Gastrocnemius medialis (tissue), 4 donors: ENCODE measurements at regions not wholly inside any gene's neighbourhood (a gene's known extent, or its start where the extent isn't known, plus 50 kb on each side); places are given as distances from the start of the nearest gene placed in this dataset.

Experiments used
- ATAC-seq, 2 donors: fragments of 150-250 bp; one replicate each; pipeline ENCODE4 v1.9.1; 2016
- DNase-seq, 2 donors: peaks; one replicate each; pipeline ENCODE4 v3.0.0-alpha.2; 2019
- H3K27ac ChIP-seq, 4 donors: fragments of 200-600 bp; sonication (generic); 1 replicate in 1 of 4; 2 replicates in 3 of 4; pipeline ENCODE4 v1.5.1; 2016 to 2018; ENCODE audit warnings: mild to moderate bottlenecking in 2 of 4, moderate library complexity in 1 of 4
- H3K27me3 ChIP-seq, 3 donors: fragments of 200-600 bp; sonication (generic) in 2 of 3; 1 replicate in 1 of 3; 2 replicates in 2 of 3; pipeline versions ENCODE4 v1.5.1 to v1.6.0; 2016 to 2019; ENCODE audit warnings: mild to moderate bottlenecking in 1 of 3, moderate library complexity in 1 of 3
- H3K36me3 ChIP-seq, 2 donors: fragments of 200-600 bp; sonication (generic) in 1 of 2; one replicate each; pipeline ENCODE4 v1.5.1; 2017 to 2018
- H3K4me1 ChIP-seq, 2 donors: fragments of 200-600 bp; sonication (generic) in 1 of 2; one replicate each; pipeline ENCODE4 v1.5.1; 2016 to 2017; ENCODE audit warnings: mild to moderate bottlenecking in 2 of 2
- H3K4me3 ChIP-seq, 4 donors: fragments of 200-600 bp; sonication (generic) in 3 of 4; 1 replicate in 1 of 4; 2 replicates in 3 of 4; pipeline ENCODE4 v1.5.1; 2016 to 2019; ENCODE audit warnings: mild to moderate bottlenecking in 2 of 4
- H3K9me3 ChIP-seq, 3 donors: fragments of 200-600 bp; sonication (generic) in 2 of 3; 1 replicate in 1 of 3; 2 replicates in 2 of 3; pipeline ENCODE4 v1.5.1; 2016 to 2019
- POLR2A ChIP-seq, 2 donors: fragments of 450-650 bp; IDR thresholded peaks; one replicate each; pipeline ENCODE4 v1.6.1; 2017; ENCODE audit warnings: antibody characterized with exemption in 2 of 2, mild to moderate bottlenecking in 2 of 2, moderate library complexity in 2 of 2
- in situ Hi-C, 4 donors: fragments of 200-750 bp; cut with MboI; loops; one replicate each; pipeline versions ENCODE4 v1.15.0 to v1.8.0; 2017; ENCODE audit warnings: low sequenced_read_pairs in 4 of 4
- intact Hi-C: fragments of 100-400 bp; cut with DNase I; formaldehyde crosslinking; loops from one replicate; pipeline ENCODE4 v1.15.1; 2023; ENCODE audit warnings: low total_unique reads
- TF ChIP-seq, protein P1 (sequence below), 5 experiments: fragments of 450-650 bp in 3 of 5; fragments of 200-600 bp in 2 of 5; sonication (generic) in 2 of 5; IDR thresholded peaks in 4 of 5; conservative IDR thresholded peaks in 1 of 5; 1 replicate in 4 of 5; 2 replicates in 1 of 5; pipeline ENCODE4 v1.5.1; 2016 to 2019; ENCODE audit warnings: antibody characterized with exemption in 5 of 5, mild to moderate bottlenecking in 3 of 5, moderate library complexity in 3 of 5

DNA sequence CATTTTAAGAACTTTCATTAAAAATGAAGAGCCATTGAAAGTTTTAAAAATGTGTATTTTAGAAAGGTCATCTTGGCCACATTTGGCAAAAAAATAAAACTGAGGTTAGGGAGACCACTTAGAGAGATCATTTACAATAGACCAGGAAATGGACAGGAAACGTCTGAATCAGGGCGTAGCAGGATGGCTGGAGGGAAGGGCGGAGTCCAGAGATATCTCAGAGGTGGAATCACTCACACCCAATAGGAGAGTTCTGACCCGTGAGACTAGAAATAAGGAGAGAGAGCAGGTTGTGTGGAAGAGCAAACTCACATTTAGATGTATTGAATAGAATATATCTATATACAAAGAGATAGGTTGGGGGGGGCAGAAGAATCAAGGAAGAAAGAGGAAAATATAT, 373.4 kb downstream of the METTL4 start:
- Histone ChIP-seq H3K4me3 (no peak overlapping the region), H3K9me3 (no peaks in the 10 kb centered on the region), H3K4me1 (no peaks in the 10 kb centered on the region), H3K27me3 (no peaks in the 10 kb centered on the region), H3K36me3 (no peaks in the 10 kb centered on the region), H3K27ac (no peak overlapping the region)
- intact Hi-C loops (no loop called here), in situ Hi-C loops (no loop called here)
- no peak for TF ChIP-seq POLR2A (IDR thresholded peaks at IDR 0.05)
- TF ChIP-seq, protein P1, sequence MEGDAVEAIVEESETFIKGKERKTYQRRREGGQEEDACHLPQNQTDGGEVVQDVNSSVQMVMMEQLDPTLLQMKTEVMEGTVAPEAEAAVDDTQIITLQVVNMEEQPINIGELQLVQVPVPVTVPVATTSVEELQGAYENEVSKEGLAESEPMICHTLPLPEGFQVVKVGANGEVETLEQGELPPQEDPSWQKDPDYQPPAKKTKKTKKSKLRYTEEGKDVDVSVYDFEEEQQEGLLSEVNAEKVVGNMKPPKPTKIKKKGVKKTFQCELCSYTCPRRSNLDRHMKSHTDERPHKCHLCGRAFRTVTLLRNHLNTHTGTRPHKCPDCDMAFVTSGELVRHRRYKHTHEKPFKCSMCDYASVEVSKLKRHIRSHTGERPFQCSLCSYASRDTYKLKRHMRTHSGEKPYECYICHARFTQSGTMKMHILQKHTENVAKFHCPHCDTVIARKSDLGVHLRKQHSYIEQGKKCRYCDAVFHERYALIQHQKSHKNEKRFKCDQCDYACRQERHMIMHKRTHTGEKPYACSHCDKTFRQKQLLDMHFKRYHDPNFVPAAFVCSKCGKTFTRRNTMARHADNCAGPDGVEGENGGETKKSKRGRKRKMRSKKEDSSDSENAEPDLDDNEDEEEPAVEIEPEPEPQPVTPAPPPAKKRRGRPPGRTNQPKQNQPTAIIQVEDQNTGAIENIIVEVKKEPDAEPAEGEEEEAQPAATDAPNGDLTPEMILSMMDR (IDR thresholded peaks at IDR 0.05 in 4 of 5, conservative IDR thresholded peaks at IDR 0.05 in 1 of 5), result no peak
- DNase-seq (no peak), ATAC-seq (no peak)

DNA sequence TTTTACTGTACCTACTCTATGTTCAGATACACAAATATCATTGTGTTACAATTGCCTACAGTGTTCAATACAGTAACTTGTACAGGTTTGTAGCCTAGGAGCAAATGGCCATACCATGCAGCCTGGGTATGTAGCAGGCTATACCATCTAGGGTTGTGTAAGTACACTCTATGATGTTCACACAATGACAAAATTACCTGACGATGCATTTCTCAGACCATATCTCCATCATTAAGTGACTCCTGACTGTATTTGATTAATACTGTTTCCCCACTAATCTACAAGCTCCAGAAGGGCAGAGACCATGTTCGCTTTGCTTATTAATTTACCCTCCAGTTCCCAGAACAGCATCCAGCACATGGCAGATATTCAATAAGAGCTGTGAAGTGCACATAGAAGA, 372.2 kb downstream of the METTL4 start:
- TF ChIP-seq, protein P1 (IDR thresholded peaks at IDR 0.05 in 4 of 5, conservative IDR thresholded peaks at IDR 0.05 in 1 of 5), result no peak
- TF ChIP-seq POLR2A (IDR thresholded peaks at IDR 0.05), result no peak
- in situ Hi-C loops, result no loop called here
- intact Hi-C loops, result no loop called here
- no peak overlapping the region for H3K4me3 ChIP-seq
- no peaks in the 10 kb centered on the region for H3K27me3 ChIP-seq
- H3K27ac ChIP-seq, result no peak overlapping the region
- H3K4me1 ChIP-seq, result no peaks in the 10 kb centered on the region
- H3K36me3 ChIP-seq, result no peaks in the 10 kb centered on the region
- DNase-seq (no peak), ATAC-seq (no peak)
- H3K9me3 ChIP-seq, result no peaks in the 10 kb centered on the region

DNA sequence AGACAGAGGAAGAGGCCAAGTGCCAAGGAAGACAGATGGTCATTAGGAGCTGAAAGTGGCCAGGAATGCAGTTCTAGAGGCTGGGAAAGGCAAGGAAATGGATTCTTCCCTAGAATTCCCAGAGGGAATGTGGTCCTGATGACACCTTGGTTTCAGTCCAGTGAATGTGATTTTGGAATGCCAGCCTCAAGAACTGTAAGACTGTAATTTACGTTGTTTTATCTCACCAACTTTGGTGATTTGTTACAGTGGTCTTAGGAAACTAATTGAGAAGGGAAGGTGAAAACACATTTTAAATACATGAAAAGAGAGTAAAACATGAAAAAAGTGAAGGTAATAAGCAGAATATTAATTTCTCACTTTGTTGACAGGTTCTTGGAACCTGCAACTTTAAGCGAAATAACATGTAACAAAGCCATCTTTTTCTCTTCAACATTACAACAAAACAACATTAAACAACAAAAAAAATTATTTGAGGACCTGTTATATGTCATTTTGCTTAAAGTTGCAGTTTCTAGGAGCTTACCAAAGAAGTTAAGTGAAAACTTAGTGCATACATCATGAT, 370.2 kb downstream of the METTL4 start:
- TF ChIP-seq POLR2A (IDR thresholded peaks at IDR 0.05), result no peak
- TF ChIP-seq, protein P1 (IDR thresholded peaks at IDR 0.05 in 4 of 5, conservative IDR thresholded peaks at IDR 0.05 in 1 of 5), result no peak
- ATAC-seq (no peak), DNase-seq (no peak)
- in situ Hi-C loops (no loop called here), intact Hi-C loops (no loop called here)
- H3K36me3 ChIP-seq, result no peaks in the 10 kb centered on the region
- H3K4me1 ChIP-seq, result no peaks in the 10 kb centered on the region
- H3K27me3 ChIP-seq, result no peaks in the 10 kb centered on the region
- no peak overlapping the region for H3K4me3 ChIP-seq
- H3K9me3 ChIP-seq, result no peaks in the 10 kb centered on the region
- H3K27ac ChIP-seq, result no peak overlapping the region

DNA sequence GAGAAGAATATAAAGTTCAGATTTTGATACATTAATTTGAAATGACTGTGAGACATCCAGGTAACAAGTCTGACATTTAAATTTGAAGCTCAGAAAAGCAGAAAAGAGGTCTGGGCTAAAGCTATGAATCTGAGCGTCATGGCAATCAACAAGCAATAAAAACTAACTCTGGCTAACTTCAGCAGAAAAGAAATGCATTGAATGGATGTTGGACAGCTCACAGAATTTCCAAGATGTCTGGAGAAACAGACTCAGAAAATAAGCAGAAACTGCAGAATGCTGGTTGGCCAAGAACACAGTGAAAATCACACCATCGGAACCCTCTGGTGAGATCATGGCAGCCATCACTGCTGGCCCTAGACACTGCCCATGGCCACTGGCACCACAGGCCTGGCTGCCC, 366.6 kb downstream of the METTL4 start:
- H3K27me3 ChIP-seq, result no peaks in the 10 kb centered on the region
- ATAC-seq (no peak), DNase-seq (no peak)
- no peak overlapping the region for H3K4me3 ChIP-seq
- H3K27ac ChIP-seq, result no peak overlapping the region
- H3K9me3 ChIP-seq, result no peaks in the 10 kb centered on the region
- intact Hi-C loops, result no loop called here
- TF ChIP-seq, protein P1 (IDR thresholded peaks at IDR 0.05 in 4 of 5, conservative IDR thresholded peaks at IDR 0.05 in 1 of 5), result no peak
- no peak for TF ChIP-seq POLR2A (IDR thresholded peaks at IDR 0.05)
- in situ Hi-C loops, result no loop called here
- H3K36me3 ChIP-seq, result no peaks in the 10 kb centered on the region
- H3K4me1 ChIP-seq, result no peaks in the 10 kb centered on the region

DNA sequence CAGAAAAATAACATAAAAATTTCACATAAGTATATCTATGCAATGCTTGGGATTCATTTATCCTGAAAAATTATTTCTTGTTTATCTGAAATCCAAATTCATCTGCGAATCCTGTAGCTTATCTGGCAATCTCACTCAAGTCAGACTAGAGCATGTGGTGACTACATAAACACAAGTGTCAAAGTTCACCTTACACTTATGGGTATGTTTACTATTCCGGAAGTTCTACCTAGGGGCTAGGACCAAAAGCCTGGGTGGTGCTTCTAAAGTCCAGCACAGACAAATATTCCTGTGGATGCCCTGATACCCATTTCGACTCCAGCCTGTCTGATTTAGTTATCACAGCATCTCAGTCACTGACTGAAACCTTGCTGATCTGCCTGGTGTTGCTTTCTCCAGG, 364.0 kb downstream of the METTL4 start:
- TF ChIP-seq, protein P1 (IDR thresholded peaks at IDR 0.05 in 4 of 5, conservative IDR thresholded peaks at IDR 0.05 in 1 of 5), result no peak
- TF ChIP-seq POLR2A (IDR thresholded peaks at IDR 0.05), result no peak
- no peaks in the 10 kb centered on the region for H3K36me3 ChIP-seq
- H3K9me3 ChIP-seq, result no peaks in the 10 kb centered on the region
- in situ Hi-C loops (no loop called here), intact Hi-C loops (no loop called here)
- no peak overlapping the region for H3K4me3 ChIP-seq
- DNase-seq, result no peak
- no peak for ATAC-seq
- H3K4me1 ChIP-seq, result no peaks in the 10 kb centered on the region
- H3K27me3 ChIP-seq, result no peaks in the 10 kb centered on the region
- no peak overlapping the region for H3K27ac ChIP-seq
